Skeletal muscle satellite cell (primary cell): ENCODE measurements at regions not wholly inside any gene's neighbourhood (a gene's known extent, or its start where the extent isn't known, plus 50 kb on each side); places are given as distances from the start of the nearest gene placed in this dataset.
"Not testable (repeated sequence)": the region's sequence is repeated elsewhere in the genome, so short reads cannot be mapped to it uniquely, and the experiment has no call there.

Experiments
- H3K27me3 ChIP-seq: 2 replicates; pipeline ENCODE4 v1.7.0; 2013; ENCODE audit warnings: low read length; ENCODE audit not compliant: control insufficient read depth, insufficient read depth
- H3K36me3 ChIP-seq: 2 replicates; pipeline ENCODE4 v1.7.0; 2013; ENCODE audit warnings: mild to moderate bottlenecking, control low read depth, low read length; ENCODE audit not compliant: insufficient read depth
- H3K4me1 ChIP-seq: 2 replicates; pipeline ENCODE4 v1.7.0; 2013; ENCODE audit warnings: low read length; ENCODE audit not compliant: control insufficient read depth, insufficient read depth
- H3K4me2 ChIP-seq: 2 replicates; pipeline ENCODE4 v1.7.0; 2013; ENCODE audit warnings: mild to moderate bottlenecking, low read length
- H3K4me3 ChIP-seq: 2 replicates; pipeline ENCODE4 v1.7.0; 2013; ENCODE audit warnings: low read length
- H3K9ac ChIP-seq: 2 replicates; pipeline ENCODE4 v1.7.0; 2013; ENCODE audit warnings: mild to moderate bottlenecking, low read depth, low read length, moderate library complexity
- H3K9me3 ChIP-seq: replicated peaks from 2 replicates; pipeline ENCODE4 v1.7.0; 2013; ENCODE audit warnings: mild to moderate bottlenecking, control low read depth, low read length

DNA sequence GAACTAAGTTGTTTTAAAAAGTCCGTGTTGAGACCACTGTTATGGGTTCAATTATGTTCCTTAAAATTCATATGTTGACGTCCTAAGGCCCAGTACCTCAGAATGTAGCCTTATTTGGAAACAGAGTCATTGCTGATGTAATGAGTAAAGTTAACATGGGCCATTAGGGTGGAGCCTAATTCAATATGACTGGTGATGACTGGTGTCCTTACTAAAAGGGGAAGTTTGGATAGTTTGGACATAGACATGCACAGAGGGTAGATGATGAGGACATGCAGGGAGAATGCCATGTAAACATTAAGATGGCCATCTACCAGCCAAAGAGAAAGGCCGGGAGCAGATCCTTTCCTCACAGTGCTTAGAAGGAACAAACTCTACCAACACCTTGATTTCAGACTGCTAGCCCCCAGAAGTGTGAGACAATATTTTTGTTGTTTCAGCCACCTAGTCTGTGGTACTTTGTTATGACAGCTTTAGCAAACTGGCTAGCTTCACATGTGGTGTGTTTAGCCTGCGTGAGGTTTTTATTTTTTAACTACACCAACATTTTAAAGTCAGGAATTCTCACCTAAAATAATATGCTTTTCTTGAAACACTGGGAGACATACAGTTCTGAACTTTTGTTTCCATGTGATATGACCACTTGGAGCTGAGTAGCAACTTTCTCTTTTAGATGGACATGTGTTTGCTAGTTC is 135.3 kb downstream of the YIPF5 start:
- H3K36me3 ChIP-seq, result no peaks in the 10 kb centered on the region
- no peaks in the 10 kb centered on the region for H3K27me3 ChIP-seq
- H3K4me2 ChIP-seq, result no peak overlapping the region
- peaks cover 21% of the 10 kb centered on the region for H3K4me1 ChIP-seq
- no peak overlapping the region for H3K4me3 ChIP-seq
- H3K9ac ChIP-seq, result no peak overlapping the region
- H3K9me3 ChIP-seq, result no peaks in the 10 kb centered on the region

DNA sequence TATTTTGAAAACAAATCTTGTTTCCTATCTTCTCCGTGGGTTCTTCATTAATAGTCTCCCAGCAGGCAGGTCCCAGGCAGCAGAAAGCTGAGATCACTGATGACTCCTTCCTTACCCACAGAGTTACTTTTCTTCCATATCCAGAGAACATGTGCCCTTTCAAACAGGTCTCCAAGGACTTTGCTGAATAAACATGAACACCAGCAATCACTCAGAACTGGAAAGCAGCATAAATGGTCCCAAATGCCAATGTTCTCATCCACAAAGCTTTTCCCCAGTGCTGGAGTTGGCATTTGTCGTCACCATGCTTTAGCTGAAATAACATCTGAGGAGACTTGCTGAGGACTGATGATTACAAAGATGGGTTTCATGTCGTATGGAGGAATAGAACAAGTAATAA is 134.0 kb downstream of the YIPF5 start:
- Histone ChIP-seq H3K27me3 (no peaks in the 10 kb centered on the region), H3K4me2 (no peak overlapping the region), H3K9me3 (no peaks in the 10 kb centered on the region), H3K4me3 (no peak overlapping the region), H3K4me1 (peaks cover 21% of the 10 kb centered on the region), H3K9ac (no peak overlapping the region), H3K36me3 (no peaks in the 10 kb centered on the region)

DNA sequence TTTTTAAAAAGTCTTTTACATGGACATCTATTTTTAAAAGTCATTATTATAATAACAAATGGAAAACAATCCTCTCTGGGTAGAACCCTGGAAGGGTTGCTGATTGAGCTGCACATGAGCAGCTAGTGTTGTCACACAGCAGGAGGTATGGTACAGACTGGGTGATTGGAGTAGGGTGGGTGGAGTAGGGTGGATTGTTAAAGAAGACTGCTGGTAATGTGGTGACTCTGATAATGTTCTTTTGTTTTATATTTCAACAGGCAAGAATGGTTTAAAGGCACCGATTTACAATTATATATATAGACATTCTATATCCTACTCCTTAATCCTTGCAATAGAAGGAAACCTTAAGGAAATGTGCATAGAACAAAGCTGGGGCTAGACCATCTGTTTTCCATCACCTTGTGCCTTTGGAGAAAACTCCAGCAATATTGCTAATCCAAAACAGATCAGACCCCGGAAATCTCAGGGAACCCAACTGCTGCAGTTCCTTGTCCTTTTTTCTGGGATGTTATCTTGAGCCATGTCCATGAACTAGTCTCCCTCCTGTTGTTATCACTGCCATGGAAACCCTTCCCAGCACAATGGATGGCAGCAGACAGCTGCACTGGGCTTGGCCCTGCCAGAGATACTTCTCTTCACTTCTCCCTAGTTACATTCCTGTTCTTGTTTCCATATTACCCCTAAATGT is 129.7 kb downstream of the YIPF5 start:
- H3K27me3 ChIP-seq, result no peaks in the 10 kb centered on the region
- H3K9ac ChIP-seq, result no peak overlapping the region
- H3K36me3 ChIP-seq, result no peaks in the 10 kb centered on the region
- peaks cover 2% of the 10 kb centered on the region for H3K4me1 ChIP-seq
- no peak overlapping the region for H3K4me2 ChIP-seq
- H3K4me3 ChIP-seq, result no peak overlapping the region
- no peaks in the 10 kb centered on the region for H3K9me3 ChIP-seq

DNA sequence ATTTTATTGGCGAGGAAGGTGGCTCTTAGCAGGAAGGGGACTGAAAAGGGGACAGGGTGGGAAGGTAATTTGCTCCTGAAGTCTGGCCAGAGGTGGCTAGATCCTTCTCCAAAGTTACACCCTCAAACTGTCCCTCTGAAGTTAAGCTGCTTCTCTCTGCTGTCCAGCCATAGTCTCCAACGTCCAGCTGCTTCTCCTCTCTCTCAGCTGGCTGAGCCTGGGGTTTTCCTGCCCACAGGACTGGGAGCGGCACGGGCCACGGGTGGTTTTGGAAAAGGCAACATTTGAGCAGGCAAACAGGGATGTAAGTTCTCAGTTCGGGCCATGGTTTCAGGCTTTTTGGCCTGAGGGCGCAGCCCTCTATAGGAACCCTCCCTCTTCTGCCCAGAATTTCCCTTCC is 128.3 kb downstream of the YIPF5 start:
- H3K36me3 ChIP-seq, result no peaks in the 10 kb centered on the region
- peaks cover 3% of the 10 kb centered on the region for H3K4me1 ChIP-seq
- H3K9ac ChIP-seq, result no peak overlapping the region
- H3K9me3 ChIP-seq, result no peaks in the 10 kb centered on the region
- no peak overlapping the region for H3K4me2 ChIP-seq
- no peaks in the 10 kb centered on the region for H3K27me3 ChIP-seq
- no peak overlapping the region for H3K4me3 ChIP-seq

DNA sequence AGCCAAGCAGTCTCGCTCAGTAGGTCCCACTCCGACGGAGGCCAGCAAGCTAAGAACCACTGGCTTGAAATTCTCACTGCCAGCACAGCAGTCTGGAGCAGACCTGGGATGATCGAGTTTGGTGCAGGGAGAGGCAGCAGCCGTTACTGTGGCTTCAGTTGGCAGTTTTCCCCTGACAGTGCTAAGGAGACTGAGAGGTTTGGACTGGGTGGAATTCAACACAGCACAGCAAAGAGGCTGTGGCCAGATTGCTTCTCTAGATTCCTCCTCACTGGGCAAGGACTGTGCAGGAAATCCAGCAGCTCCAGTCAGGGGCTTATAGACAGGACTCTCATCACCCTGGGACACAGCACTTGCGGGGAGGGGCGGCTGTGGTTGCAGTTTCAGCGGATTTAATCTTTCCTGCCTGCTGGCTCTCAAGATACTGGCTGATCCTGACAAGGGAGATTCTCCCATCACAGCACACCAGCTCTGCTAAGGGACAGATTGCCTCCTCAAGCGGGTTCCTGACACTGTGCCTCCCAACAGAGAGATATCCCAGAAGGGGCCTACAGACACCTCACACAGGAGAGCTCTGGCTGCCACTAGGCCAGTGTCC is 122.1 kb downstream of the YIPF5 start:
- Histone ChIP-seq H3K4me2 (no peak overlapping the region), H3K36me3 (no peaks in the 10 kb centered on the region), H3K4me3 (no peak overlapping the region), H3K9ac (no peak overlapping the region), H3K4me1 (peaks cover 3% of the 10 kb centered on the region), H3K9me3 (no peaks in the 10 kb centered on the region), H3K27me3 (no peaks in the 10 kb centered on the region)

DNA sequence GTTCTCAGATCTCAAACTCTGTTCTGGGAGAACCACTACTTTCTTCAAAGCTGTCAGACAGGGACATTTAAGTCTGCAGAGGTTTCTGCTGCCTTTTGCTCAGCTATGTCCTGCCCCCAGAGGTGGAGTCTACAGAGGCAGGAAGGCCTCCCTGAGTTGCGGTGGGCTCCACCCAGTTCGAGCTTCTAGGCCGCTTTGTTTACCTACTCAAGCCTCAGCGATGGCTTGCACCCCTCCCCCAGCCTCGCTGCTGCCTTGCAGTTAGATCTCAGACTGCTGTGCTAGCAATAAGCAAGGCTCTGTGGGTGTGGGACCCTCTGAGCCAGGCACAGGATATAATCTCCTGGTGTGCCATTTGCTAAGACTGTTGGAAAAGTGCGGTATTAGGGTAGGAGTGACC is 115.1 kb downstream of the YIPF5 start:
- H3K9ac ChIP-seq, H3K27me3 ChIP-seq, H3K9me3 ChIP-seq, H3K4me1 ChIP-seq, H3K4me2 ChIP-seq, H3K36me3 ChIP-seq, H3K4me3 ChIP-seq: not testable (repeated sequence)

DNA sequence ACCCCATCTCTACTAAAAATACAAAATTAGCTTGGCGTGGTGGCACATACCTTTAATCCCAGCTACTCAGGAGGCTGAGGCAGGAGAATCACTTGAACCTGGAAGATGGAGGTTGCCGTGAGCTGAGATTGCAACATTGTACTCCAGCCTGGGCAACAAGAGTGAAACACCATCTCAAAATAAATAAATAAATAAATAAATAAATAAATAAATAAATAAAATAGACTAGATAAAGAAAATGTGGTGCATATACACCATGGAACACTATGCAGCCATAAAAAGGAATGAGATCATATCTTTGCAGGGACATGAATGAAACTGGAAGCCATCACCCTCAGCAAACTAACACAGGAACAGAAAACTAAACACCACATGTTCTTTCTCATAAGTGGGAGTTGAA is 110.4 kb downstream of the YIPF5 start:
- not testable (repeated sequence) for H3K4me1 ChIP-seq, H3K4me2 ChIP-seq, H3K27me3 ChIP-seq, H3K9ac ChIP-seq, H3K4me3 ChIP-seq, H3K36me3 ChIP-seq
- H3K9me3 ChIP-seq, result peaks cover 10% of the 10 kb centered on the region

DNA sequence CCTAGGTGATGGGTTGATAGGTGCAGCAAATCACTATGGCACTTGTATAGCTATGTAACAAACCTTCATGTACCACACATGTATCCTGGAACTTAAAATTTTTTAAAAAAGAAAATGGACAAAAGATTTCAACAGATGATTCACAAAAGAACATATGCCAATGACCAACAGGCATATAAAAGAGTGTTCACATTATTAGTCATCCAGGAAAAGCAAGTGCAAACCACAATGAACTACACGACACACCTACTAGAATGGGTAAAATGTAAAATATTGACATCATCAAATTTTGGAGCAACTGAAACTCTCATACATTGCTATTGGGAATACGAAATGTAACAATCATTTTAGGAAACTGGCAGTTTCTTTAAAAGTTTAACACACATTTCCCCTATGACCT is 109.9 kb downstream of the YIPF5 start:
- Histone ChIP-seq H3K9me3 (peaks cover 10% of the 10 kb centered on the region), H3K4me2 (no peak overlapping the region), H3K9ac (no peak overlapping the region), H3K27me3 (no peaks in the 10 kb centered on the region), H3K36me3 (no peaks in the 10 kb centered on the region), H3K4me3 (no peak overlapping the region), H3K4me1 (peaks cover 3% of the 10 kb centered on the region)

DNA sequence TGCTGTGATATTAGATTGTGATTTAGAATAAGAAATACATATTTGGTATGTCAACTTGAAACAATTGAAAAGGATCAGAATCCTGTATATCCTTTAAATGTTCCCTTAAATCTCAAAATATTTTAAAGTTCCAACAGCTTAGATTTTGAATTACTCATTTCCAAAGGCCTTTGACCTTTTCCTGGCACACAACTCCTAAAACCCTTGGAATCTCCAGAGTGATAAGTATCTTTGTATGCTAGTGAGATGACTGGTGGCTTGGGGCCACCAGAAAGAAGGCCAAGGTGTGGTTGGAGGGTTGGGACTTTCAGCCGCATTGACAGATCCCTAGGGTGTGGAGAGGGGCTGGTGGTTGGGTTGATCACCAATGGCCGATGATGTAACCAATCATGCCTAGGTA is 104.7 kb downstream of the YIPF5 start:
- Histone ChIP-seq H3K36me3 (no peaks in the 10 kb centered on the region), H3K9me3 (peaks cover 6% of the 10 kb centered on the region), H3K4me1 (peaks cover 18% of the 10 kb centered on the region), H3K4me2 (no peak overlapping the region), H3K9ac (no peak overlapping the region), H3K27me3 (no peaks in the 10 kb centered on the region), H3K4me3 (no peak overlapping the region)

DNA sequence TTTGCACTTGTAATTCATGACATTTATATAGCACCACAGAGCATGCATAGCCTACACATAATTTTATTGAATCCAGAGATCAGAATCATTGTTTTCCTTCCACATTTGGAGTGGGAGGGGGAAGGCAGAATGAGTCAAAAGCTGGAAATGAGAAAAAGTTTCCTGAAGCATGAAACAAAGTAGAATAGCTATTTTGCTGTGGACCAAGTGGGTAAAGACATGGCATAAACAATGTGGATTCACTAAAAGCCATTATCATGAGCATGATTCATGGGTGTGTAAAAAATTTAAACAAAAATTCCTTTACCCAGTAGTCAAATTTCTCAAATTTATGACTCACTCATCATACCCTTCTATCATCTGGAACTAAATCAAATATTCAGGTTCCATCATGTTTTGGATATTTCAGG is 97.9 kb downstream of the YIPF5 start:
- H3K4me1 ChIP-seq, result peaks cover 37% of the 10 kb centered on the region
- H3K4me3 ChIP-seq, result no peak overlapping the region
- no peaks in the 10 kb centered on the region for H3K36me3 ChIP-seq
- H3K9me3 ChIP-seq, result no peaks in the 10 kb centered on the region
- H3K27me3 ChIP-seq, result no peaks in the 10 kb centered on the region
- H3K4me2 ChIP-seq, result peak overlapping the region; percentile 42
- H3K9ac ChIP-seq, result peak overlapping the region; percentile 52

DNA sequence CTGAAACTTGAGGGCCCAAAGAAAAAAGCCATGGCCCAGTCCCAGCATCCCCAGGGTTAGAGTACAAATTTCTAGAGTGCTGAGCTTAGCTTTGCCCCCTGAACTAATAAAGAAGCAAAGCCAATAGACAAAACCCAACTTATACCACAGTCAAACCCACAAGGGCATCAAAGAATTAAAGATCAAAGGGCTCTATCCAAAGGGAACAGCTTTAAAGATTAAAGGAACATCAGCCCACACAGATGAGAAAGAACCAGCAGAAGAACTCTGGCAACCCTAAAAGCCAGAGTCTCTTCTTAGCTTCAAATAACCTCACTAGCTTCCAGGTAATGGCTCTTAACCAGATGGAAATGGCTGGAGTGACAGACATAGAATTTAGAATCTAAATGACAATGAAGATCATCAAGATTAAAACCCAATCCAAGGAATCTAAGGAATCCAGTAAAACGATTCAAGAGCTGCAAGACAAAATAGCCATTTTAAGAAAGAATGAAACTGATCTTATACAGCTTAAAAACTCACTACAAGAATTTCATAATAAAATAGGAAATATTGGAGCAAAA is 93.9 kb downstream of the YIPF5 start:
- Histone ChIP-seq H3K4me1 (peaks cover 17% of the 10 kb centered on the region), H3K4me2 (no peak overlapping the region)

More for the DNA sequence above, 93.9 kb downstream of the YIPF5 start:
- Histone ChIP-seq H3K27me3 (no peaks in the 10 kb centered on the region), H3K9me3 (no peaks in the 10 kb centered on the region), H3K9ac (no peak overlapping the region), H3K36me3 (no peaks in the 10 kb centered on the region), H3K4me3 (no peak overlapping the region)
